ENCODE measurements at regions not wholly inside any gene's neighbourhood (a gene's known extent, or its start where the extent isn't known, plus 50 kb on each side); places are given as distances from the start of the nearest gene placed in this dataset.
A peak's percentile ranks its signal among the peaks of the same experiment; 100 is the strongest.

- SMC1A ChIA-PET (ENCODE audit: uncharacterized antibody, unreplicated experiment): no interaction called here
- Histone ChIP-seq H2AFZ (ENCODE audit: control insufficient read depth, low read depth, low read length) (no peak overlapping the region), H3K27ac (ENCODE audit: control insufficient read depth, insufficient read depth) (no peak overlapping the region), H3K4me3 (no peak overlapping the region), H3K36me3 (ENCODE audit: control insufficient read depth in 2 of 2, insufficient read depth in 2 of 2, low read length in 1 of 2) (no peaks in the 10 kb centered on the region), H3K9me3 (replicated peaks; ENCODE audit: control insufficient read depth, insufficient read depth, low read length) (no peaks in the 10 kb centered on the region), H3K27me3 (replicated peaks in 1 of 2; ENCODE audit: control insufficient read depth in 2 of 2, insufficient read depth in 2 of 2, low read length in 1 of 2) (no peaks in the 10 kb centered on the region), H3K9ac (ENCODE audit: control insufficient read depth, insufficient read depth, low read length) (no peak overlapping the region), H3K4me2 (ENCODE audit: control insufficient read depth, insufficient read depth) (no peak overlapping the region), H4K20me1 (ENCODE audit: control insufficient read depth, insufficient read depth) (no peaks in the 10 kb centered on the region), H3K79me2 (ENCODE audit: control insufficient read depth, insufficient read depth, low read length) (no peaks in the 10 kb centered on the region), H3K4me1 (ENCODE audit: control insufficient read depth, insufficient read depth, low read length) (no peaks in the 10 kb centered on the region)
- DNase-seq (ENCODE audit: low read depth, low spot score) (no peak), ATAC-seq (no peak), FAIRE-seq (no peak)
- 0% methylated on average over 2 of the region's 2 CpGs for WGBS (ENCODE audit: insufficient coverage, insufficient replicate concordance, low lambda C conversion rate, missing lambda C conversion rate)
- RAD21 ChIA-PET (ENCODE audit: unreplicated experiment): no interaction called here
- in situ Hi-C loops (cut with MboI): no loop called here
- POLR2A ChIA-PET: no interaction called here
- TF ChIP-seq MTA2 (IDR thresholded peaks at IDR 0.05; ENCODE audit: low read depth) (peak; percentile 38; the same call in 1 of the 2 replicates), REST (IDR thresholded peaks at IDR 0.05; ENCODE audit: low read depth, low read length) (no peak)
- BruUV-seq (replicated peaks): no TSS peak
- CTCF ChIA-PET: no interaction called here
- intact Hi-C loops (cut with micrococcal nuclease; ENCODE audit: unreplicated experiment): no loop called here
Measured at GRCh38 chr18:37953876-37954275, 388.3 kb upstream of the CELF4 start.

- in situ Hi-C loops (cut with MboI): no loop called here
- no peak overlapping the region for H3K27ac ChIP-seq (ENCODE audit: control insufficient read depth, insufficient read depth)
- DNase-seq (ENCODE audit: low read depth, low spot score) (no peak), ATAC-seq (no peak), FAIRE-seq (no peak)
- H3K36me3 ChIP-seq (ENCODE audit: control insufficient read depth in 2 of 2, insufficient read depth in 2 of 2, low read length in 1 of 2): no peaks in the 10 kb centered on the region
- intact Hi-C loops (cut with micrococcal nuclease; ENCODE audit: unreplicated experiment): no loop called here
- H3K9me3 ChIP-seq (replicated peaks; ENCODE audit: control insufficient read depth, insufficient read depth, low read length): no peaks in the 10 kb centered on the region
- H3K4me2 ChIP-seq (ENCODE audit: control insufficient read depth, insufficient read depth): no peak overlapping the region
- no peak overlapping the region for H2AFZ ChIP-seq (ENCODE audit: control insufficient read depth, low read depth, low read length)
- H3K79me2 ChIP-seq (ENCODE audit: control insufficient read depth, insufficient read depth, low read length): no peaks in the 10 kb centered on the region
- no TSS peak for BruUV-seq (replicated peaks)
- H3K9ac ChIP-seq (ENCODE audit: control insufficient read depth, insufficient read depth, low read length): no peak overlapping the region
- SMC1A ChIA-PET (ENCODE audit: uncharacterized antibody, unreplicated experiment): interaction anchor here (0.6 kb wide), 1 partner anchor 89 kb away, joined by 3 read pairs; no protein-coding TSS in a partner anchor
- no peaks in the 10 kb centered on the region for H4K20me1 ChIP-seq (ENCODE audit: control insufficient read depth, insufficient read depth)
- H3K4me1 ChIP-seq (ENCODE audit: control insufficient read depth, insufficient read depth, low read length): no peaks in the 10 kb centered on the region
- CTCF ChIA-PET: interaction anchor here (0.6 kb wide), 1 partner anchor 159 kb away, joined by 3 read pairs; no protein-coding TSS in a partner anchor
- WGBS (ENCODE audit: insufficient coverage, insufficient replicate concordance, low lambda C conversion rate, missing lambda C conversion rate): 90% methylated on average over 3 of the region's 3 CpGs
- no peaks in the 10 kb centered on the region for H3K27me3 ChIP-seq (replicated peaks in 1 of 2; ENCODE audit: control insufficient read depth in 2 of 2, insufficient read depth in 2 of 2, low read length in 1 of 2)
- POLR2A ChIA-PET: no interaction called here
- RAD21 ChIA-PET (ENCODE audit: unreplicated experiment): no interaction called here
- no peak overlapping the region for H3K4me3 ChIP-seq
- TF ChIP-seq YY1 (IDR thresholded peaks at IDR 0.05; ENCODE audit: low read depth, low read length): no peak
- no peak for TF ChIP-seq E4F1 (IDR thresholded peaks at IDR 0.05; ENCODE audit: borderline replicate concordance, partially characterized antibody)
- TF ChIP-seq JUNB (IDR thresholded peaks at IDR 0.05): no peak
- TF ChIP-seq, protein P1, sequence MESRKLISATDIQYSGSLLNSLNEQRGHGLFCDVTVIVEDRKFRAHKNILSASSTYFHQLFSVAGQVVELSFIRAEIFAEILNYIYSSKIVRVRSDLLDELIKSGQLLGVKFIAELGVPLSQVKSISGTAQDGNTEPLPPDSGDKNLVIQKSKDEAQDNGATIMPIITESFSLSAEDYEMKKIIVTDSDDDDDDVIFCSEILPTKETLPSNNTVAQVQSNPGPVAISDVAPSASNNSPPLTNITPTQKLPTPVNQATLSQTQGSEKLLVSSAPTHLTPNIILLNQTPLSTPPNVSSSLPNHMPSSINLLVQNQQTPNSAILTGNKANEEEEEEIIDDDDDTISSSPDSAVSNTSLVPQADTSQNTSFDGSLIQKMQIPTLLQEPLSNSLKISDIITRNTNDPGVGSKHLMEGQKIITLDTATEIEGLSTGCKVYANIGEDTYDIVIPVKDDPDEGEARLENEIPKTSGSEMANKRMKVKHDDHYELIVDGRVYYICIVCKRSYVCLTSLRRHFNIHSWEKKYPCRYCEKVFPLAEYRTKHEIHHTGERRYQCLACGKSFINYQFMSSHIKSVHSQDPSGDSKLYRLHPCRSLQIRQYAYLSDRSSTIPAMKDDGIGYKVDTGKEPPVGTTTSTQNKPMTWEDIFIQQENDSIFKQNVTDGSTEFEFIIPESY (IDR thresholded peaks at IDR 0.05): no peak
- no peak for TF ChIP-seq SREBF2 (IDR thresholded peaks at IDR 0.05; ENCODE audit: low read length)
Measured at GRCh38 chr18:37948471-37948870, 382.9 kb upstream of the CELF4 start.

All from GM12878 (cell line).